BLaER1 (cell line): ENCODE measurements at regions not wholly inside any gene's neighbourhood (a gene's known extent, or its start where the extent isn't known, plus 50 kb on each side); places are given as distances from the start of the nearest gene placed in this dataset.

Source experiments
- H3K27ac ChIP-seq: shearing (Covaris generic); formaldehyde crosslinking; 2 replicates; pipeline ENCODE4 v1.8.1; 2022
- H3K27me3 ChIP-seq: shearing (Covaris generic); formaldehyde crosslinking; 2 replicates; pipeline ENCODE4 v1.8.1; 2022
- H3K36me3 ChIP-seq: shearing (Covaris generic); formaldehyde crosslinking; 2 replicates; pipeline ENCODE4 v1.8.1; 2022
- H3K4me1 ChIP-seq: shearing (Covaris generic); formaldehyde crosslinking; 2 replicates; pipeline ENCODE4 v1.8.1; 2022
- H3K4me2 ChIP-seq: shearing (Covaris generic); formaldehyde crosslinking; 2 replicates; pipeline ENCODE4 v1.8.1; 2022
- H3K4me3 ChIP-seq: shearing (Covaris generic); formaldehyde crosslinking; 2 replicates; pipeline ENCODE4 v1.8.1; 2022
- H3K9ac ChIP-seq: shearing (Covaris generic); formaldehyde crosslinking; 2 replicates; pipeline ENCODE4 v1.8.1; 2022
- H3K9me3 ChIP-seq: shearing (Covaris generic); formaldehyde crosslinking; 2 replicates; pipeline ENCODE4 v1.8.1; 2022
- H4K20me1 ChIP-seq: shearing (Covaris generic); formaldehyde crosslinking; 2 replicates; pipeline ENCODE4 v1.8.1; 2022
- Cebpa-rat ChIP-seq: shearing (Covaris generic); IDR thresholded peaks from 2 replicates; pipeline ENCODE4 v1.8.1; 2022

DNA sequence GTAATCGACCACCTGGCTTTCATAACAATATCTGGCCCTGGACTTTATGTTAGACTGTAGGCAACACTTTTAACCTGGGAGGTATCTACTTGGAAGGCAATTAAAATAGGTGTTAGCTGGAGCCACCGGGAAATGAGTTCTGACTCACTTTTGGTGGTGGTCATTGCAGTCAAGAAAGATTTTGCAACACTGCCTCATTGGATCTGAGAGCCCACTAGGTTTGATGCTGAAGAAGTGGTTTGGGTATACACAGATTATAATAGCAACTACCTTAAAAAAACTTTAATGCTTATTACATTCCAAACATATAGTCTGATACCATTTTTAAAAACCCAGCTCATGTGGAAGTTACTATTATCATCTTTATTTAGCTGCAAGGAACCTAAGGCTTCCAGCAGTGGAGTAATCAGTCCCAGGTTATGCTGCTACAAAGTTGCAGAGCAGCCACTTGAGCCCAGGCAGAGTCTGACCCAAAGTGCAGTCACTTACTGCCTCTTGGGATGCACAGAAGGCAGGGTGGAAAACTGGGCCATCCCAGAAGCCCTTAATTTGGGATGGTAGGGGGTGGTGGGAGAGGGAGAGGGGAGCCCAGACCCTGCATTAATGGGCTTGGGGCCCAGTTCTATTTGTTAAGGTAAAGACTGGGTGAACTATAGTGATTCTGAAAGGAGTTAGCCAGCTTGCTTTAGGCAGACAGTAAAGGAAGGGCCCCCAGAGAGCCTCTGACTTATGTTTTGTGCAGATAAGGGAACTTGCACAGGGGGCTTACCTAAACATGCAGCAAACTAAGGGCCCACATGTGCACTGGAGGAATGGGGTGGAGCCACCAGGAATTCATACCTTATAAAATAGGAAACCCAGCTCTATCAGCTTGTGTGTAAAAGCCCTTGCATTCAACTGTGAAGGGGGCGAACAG is 149.4 kb downstream of the SNX19 start:
- Histone ChIP-seq H4K20me1 (no peaks in the 10 kb centered on the region), H3K4me1 (peaks cover 49% of the 10 kb centered on the region), H3K9ac (no peak overlapping the region), H3K27ac (no peak overlapping the region), H3K27me3 (no peaks in the 10 kb centered on the region), H3K4me3 (no peak overlapping the region), H3K4me2 (peak overlapping the region; percentile 67), H3K9me3 (peaks cover 20% of the 10 kb centered on the region), H3K36me3 (no peaks in the 10 kb centered on the region)
- no peak for TF ChIP-seq Cebpa-rat

DNA sequence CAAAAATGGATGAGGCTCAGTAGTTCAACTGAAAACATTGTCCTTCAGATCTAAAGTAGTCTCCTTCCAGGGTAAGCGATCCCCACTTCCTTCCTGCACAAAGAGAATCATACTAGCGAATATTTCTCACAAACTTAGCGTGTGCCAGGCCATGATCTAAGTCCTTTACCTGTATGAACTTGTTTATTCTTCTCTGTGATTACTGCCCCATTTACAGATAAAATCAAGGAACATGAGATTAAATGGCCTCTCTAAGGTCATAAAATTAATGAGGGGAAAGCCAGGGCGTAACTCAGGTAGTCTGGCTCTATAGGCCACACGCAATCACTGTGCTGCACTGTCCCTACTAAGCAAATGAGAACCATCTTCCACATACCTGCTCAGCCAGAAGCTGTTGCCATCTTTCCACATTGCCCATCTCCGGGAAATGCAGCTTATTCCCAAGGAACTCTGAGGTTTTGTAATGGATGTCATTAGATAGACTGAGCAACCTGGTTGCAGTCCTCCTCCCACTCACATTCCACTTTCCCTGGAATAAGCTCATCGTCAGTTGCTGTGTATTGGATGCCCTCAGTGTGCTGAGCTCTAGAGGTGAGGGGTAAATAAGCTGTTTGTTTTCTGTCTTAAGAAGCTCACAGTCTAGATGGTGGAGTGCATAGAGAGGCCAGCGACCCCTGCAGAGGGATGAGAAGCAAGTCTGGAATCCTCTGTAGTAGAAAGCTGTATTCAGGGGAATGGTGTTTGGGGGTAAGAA is 146.3 kb downstream of the SNX19 start:
- Histone ChIP-seq H3K27ac (no peak overlapping the region), H3K9ac (no peak overlapping the region), H3K4me3 (no peak overlapping the region), H3K36me3 (no peaks in the 10 kb centered on the region), H3K4me2 (peak overlapping the region; percentile 47), H3K27me3 (no peaks in the 10 kb centered on the region), H3K9me3 (peaks cover 20% of the 10 kb centered on the region), H3K4me1 (peaks cover 49% of the 10 kb centered on the region), H4K20me1 (no peaks in the 10 kb centered on the region)
- no peak for TF ChIP-seq Cebpa-rat

DNA sequence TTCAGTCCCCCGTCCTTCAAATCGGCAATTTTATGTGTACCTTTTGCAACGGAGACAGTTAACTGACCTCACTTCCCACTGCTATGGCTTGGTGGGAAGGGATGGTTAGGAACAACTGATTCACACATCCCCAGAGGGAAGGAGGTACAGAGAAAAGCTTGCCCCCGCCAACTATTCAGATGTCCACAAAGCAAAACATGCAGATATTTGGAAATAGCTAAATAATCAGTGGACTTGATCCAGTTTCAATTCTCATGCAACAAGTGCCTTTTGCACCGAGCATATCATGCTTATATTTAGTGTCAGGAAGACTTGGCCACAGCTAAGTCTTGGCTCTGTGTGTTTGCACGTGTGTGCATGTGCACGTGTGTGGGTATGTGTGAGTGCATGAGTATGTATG is 144.6 kb downstream of the SNX19 start:
- no peaks in the 10 kb centered on the region for H4K20me1 ChIP-seq
- no peak for TF ChIP-seq Cebpa-rat
- H3K36me3 ChIP-seq, result no peaks in the 10 kb centered on the region
- peaks cover 20% of the 10 kb centered on the region for H3K9me3 ChIP-seq
- no peaks in the 10 kb centered on the region for H3K27me3 ChIP-seq
- H3K27ac ChIP-seq, result no peak overlapping the region
- H3K4me2 ChIP-seq, result peak overlapping the region; percentile 45
- H3K9ac ChIP-seq, result no peak overlapping the region
- peaks cover 31% of the 10 kb centered on the region for H3K4me1 ChIP-seq
- H3K4me3 ChIP-seq, result no peak overlapping the region

DNA sequence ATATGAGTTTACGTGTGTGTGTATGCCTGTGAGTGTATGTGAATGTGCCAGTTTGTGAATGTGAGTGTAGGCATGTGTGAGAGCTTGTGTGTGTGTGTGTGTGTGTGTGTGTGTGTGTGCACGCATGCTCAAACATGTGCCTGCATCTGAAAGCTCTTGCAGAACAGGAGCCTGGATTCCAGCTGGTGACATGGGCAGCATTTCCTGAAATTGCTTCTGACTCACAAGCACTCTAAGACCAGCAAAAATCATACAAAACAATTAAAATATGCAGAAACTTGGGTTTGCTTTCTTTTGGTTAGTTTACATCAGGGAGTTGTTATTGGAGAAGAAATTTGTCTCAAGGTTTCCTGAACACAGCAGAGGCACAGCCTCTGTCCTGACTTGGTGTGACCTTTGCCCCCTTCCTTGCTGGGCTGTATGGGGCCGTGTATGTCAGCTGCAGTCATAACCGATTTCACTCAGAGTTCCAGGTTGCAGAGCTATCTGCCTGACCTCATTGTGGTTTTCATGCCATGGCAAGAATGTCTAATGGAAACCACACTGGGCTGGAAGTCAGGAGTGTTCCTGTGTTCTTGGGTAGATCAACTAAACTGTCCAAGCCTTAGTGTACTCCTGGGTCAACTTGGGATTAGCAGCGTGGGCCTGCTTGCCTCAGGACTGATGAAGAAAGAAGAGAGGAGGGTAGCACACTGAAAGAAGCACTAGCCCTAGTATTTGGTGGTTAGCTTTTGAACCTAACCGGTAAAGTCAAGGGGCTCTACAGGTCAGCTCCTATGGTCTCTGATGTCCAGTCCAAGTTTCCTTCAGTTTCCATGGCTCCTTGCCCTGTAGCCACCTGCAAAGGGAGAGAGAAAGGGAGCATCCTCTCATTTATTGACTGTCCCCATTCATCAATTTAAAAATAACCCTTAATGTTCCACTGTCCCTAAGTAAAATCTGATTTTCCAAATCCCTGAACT is 143.7 kb downstream of the SNX19 start:
- H3K9ac ChIP-seq, result no peak overlapping the region
- H3K27me3 ChIP-seq, result no peaks in the 10 kb centered on the region
- H3K36me3 ChIP-seq, result no peaks in the 10 kb centered on the region
- no peak overlapping the region for H3K27ac ChIP-seq
- peaks cover 12% of the 10 kb centered on the region for H3K9me3 ChIP-seq
- no peaks in the 10 kb centered on the region for H4K20me1 ChIP-seq
- H3K4me1 ChIP-seq, result peaks cover 28% of the 10 kb centered on the region
- no peak for TF ChIP-seq Cebpa-rat
- no peak overlapping the region for H3K4me3 ChIP-seq
- peak overlapping the region; percentile 45 for H3K4me2 ChIP-seq

DNA sequence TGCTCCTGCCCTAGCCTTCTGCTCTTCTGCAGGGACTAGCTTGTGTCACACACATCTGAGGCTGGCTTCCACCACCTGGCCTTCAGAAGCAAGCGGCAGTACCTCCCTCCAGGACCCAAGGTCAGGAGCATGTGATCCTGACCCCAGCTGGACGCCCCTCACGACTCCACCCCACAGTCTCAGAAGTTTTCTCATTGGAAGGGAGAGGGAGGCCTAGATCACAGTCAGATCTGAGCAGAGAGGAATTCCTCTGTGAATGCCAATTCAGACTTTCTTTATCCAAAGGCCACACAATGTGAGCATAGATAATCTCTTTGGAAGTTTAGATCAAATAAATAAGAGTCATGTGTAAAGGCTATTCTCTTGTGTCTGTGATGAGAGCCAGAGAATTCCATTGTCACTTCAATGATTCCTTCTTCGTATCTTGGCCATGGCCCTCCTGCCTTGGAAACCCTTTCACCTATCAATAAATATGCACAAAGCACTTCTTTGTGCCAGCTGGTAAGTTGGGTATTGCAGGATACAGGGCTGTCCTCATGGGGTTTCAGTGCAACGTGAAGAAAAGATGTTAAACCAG is 142.9 kb downstream of the SNX19 start:
- no peak overlapping the region for H3K4me3 ChIP-seq
- no peaks in the 10 kb centered on the region for H3K27me3 ChIP-seq
- H3K27ac ChIP-seq, result no peak overlapping the region
- H3K36me3 ChIP-seq, result no peaks in the 10 kb centered on the region
- H3K9ac ChIP-seq, result no peak overlapping the region
- TF ChIP-seq Cebpa-rat, result no peak
- no peaks in the 10 kb centered on the region for H4K20me1 ChIP-seq
- peaks cover 28% of the 10 kb centered on the region for H3K4me1 ChIP-seq
- peak overlapping the region; percentile 45 for H3K4me2 ChIP-seq
- peaks cover 4% of the 10 kb centered on the region for H3K9me3 ChIP-seq

DNA sequence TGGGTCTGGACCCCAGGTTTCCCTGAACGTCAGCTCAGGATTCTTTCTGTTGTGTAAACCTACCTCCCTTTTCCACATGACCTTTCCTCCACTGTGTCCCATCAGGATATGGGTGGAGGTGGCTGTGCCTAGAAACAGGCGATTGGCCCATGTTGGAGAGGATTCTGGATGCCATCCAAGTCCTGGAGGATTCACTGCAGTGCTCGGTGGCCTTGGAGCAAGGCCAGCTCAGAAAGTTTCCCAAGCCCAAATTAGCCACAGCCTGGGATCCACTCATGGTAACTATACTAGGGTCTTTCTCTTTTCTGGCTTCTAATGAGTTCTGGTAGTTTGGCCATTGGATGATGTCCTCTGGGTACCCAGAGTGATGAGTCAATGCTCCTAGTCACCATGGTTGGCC is 141.6 kb downstream of the SNX19 start:
- TF ChIP-seq Cebpa-rat, result no peak
- H3K4me1 ChIP-seq, result peaks cover 23% of the 10 kb centered on the region
- H3K36me3 ChIP-seq, result no peaks in the 10 kb centered on the region
- no peak overlapping the region for H3K4me3 ChIP-seq
- no peak overlapping the region for H3K4me2 ChIP-seq
- H3K9ac ChIP-seq, result no peak overlapping the region
- H3K9me3 ChIP-seq, result no peaks in the 10 kb centered on the region
- H3K27ac ChIP-seq, result no peak overlapping the region
- no peaks in the 10 kb centered on the region for H3K27me3 ChIP-seq
- H4K20me1 ChIP-seq, result no peaks in the 10 kb centered on the region

DNA sequence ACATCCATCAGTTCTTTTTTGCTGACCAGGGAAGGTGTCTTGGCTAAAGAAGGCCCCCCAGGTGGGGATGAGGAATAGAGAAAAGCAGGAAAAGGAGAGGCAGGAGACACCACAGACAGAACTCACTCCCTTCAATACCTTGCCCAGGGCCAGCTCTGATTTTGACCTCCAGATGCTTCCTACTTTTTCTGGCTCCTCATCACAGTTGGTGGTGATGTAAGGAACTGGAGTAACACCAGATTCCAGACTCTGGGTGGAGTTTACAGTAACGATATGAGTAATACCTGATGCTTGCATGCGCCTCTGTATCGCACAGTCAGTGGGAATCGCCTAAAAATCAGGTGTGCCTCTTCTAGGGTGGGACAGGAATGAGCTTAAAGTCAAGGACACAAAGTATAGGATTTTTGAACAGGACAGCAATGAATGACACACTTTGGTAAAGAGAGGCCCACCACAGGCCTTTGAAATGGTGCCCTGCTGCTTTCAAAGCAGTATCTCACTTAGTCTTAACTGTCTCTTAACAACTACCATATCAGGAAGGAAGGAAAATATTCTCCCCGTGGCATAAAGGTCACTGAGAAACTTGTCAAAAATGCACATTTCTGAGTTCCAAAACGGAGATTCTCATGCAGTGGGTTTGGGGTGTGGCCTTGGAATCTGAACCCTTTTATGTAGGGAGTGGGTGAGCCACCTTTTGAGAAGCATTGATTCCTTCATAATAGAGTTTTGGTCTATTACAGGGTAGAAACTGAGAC is 140.8 kb downstream of the SNX19 start:
- Histone ChIP-seq H3K27me3 (no peaks in the 10 kb centered on the region), H3K4me2 (no peak overlapping the region), H3K9ac (no peak overlapping the region), H3K27ac (no peak overlapping the region), H3K36me3 (no peaks in the 10 kb centered on the region), H3K9me3 (no peaks in the 10 kb centered on the region), H3K4me1 (peaks cover 19% of the 10 kb centered on the region), H4K20me1 (no peaks in the 10 kb centered on the region), H3K4me3 (no peak overlapping the region)
- TF ChIP-seq Cebpa-rat, result no peak

DNA sequence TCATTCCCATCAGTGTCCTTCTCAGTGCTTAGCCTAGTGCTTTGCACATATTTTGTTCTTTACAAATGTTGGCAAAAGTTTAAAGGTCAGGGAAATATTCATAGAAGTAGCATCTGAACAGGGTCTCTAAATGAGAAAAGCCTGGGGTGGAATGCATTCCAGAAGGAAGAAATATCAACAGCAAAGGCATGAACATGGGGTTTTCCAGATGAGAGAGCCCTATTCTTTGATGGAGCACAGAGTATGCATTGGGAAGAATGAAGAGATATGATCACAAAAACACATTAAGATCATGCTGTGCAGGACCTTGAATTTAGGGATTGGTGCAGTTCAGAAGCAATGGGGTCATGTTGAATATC is 140.2 kb downstream of the SNX19 start:
- Histone ChIP-seq H3K27ac (no peak overlapping the region), H3K9me3 (no peaks in the 10 kb centered on the region), H3K4me3 (no peak overlapping the region), H3K27me3 (no peaks in the 10 kb centered on the region), H3K4me1 (peaks cover 19% of the 10 kb centered on the region), H4K20me1 (no peaks in the 10 kb centered on the region), H3K36me3 (no peaks in the 10 kb centered on the region), H3K9ac (no peak overlapping the region), H3K4me2 (no peak overlapping the region)
- no peak for TF ChIP-seq Cebpa-rat
